HG03139 (cell line): ENCODE measurements at regions not wholly inside any gene's neighbourhood (a gene's known extent, or its start where the extent isn't known, plus 50 kb on each side); places are given as distances from the start of the nearest gene placed in this dataset.

ENCODE experiments used
- ATAC-seq: cut with Tn5 transposase; IDR thresholded peaks from one replicate; pipeline ENCODE4 v1.9.1; 2021; ENCODE audit not compliant: unreplicated experiment

GRCh38 chr11:122285070-122285988 is 169.3 kb upstream of the BLID start:
- no peak for ATAC-seq

GRCh38 chr11:122280870-122281269 is 164.9 kb upstream of the BLID start:
- ATAC-seq, result no peak

- ATAC-seq, result no peak
Observed at GRCh38 chr11:122279194-122279593, 163.2 kb upstream of the BLID start.

GRCh38 chr11:122277493-122277892 is 161.5 kb upstream of the BLID start:
- ATAC-seq, result no peak

GRCh38 chr11:122276221-122276620 is 160.2 kb upstream of the BLID start:
- no peak for ATAC-seq

- ATAC-seq, result no peak
Observed at GRCh38 chr11:122275508-122275907, 159.5 kb upstream of the BLID start.

- no peak for ATAC-seq
Observed at GRCh38 chr11:122273476-122274191, 157.6 kb upstream of the BLID start.

DNA sequence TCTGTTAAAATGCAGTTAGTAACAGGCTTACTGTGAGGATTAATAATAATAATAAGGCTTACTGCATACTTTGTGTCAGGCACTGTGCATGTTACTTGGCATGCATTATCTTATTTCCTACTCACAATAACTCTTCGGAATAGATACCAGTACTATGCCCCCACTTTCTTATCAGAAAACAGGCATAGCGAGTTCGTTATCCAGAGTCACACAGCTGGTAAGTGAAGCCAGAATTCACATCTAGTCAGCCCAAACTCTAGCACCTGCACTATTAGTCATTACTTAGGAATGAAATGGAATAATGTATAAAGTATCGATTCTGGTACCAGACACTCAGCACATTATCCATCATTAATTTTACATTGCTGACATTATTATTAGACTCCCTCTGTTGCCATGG is 155.7 kb upstream of the BLID start:
- ATAC-seq, result no peak

DNA sequence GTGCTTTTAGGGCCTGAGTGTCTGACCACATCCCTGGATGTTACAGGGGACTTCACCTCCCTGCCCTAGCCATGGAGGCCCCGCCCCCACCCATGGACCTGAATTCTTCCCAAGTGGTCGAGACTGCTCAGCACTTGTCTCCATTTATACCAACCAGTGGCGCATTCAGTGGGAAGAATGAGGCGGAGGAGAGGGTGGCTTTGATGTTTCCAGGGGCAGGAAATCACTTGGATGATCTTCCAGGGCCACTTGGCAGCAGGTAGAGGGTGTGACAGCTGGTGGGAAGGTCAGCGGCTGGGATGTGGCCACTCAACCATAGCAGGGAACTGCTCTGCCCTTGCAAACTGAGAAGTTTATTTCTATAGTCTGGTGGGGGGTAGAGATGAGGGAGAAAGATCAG is 155.1 kb upstream of the BLID start:
- ATAC-seq, result no peak

DNA sequence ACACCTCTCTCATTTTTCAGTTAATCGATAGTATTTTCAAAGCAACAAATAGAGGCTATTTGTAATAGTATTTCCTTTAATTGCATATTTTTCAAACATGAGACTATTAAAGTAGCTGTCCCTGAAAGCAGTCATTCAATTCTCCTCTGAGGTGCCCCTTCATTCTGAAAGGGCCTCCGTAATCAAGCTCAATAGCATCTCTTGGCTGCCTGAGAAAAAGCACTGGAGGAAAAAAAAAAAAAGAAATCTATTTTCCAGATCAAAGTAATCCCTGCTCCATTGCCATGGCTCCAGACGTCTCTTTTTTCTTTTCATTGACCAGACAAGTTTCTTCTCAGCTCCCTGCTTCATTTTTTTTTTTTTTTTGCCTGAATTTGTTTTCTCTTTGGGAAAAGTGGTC is 154.5 kb upstream of the BLID start:
- ATAC-seq, result no peak

GRCh38 chr11:122269824-122270223 is 153.8 kb upstream of the BLID start:
- no peak for ATAC-seq

- no peak for ATAC-seq
Observed at GRCh38 chr11:122268601-122269130, 152.7 kb upstream of the BLID start.

- no peak for ATAC-seq
Observed at GRCh38 chr11:122267602-122268001, 151.6 kb upstream of the BLID start.

DNA sequence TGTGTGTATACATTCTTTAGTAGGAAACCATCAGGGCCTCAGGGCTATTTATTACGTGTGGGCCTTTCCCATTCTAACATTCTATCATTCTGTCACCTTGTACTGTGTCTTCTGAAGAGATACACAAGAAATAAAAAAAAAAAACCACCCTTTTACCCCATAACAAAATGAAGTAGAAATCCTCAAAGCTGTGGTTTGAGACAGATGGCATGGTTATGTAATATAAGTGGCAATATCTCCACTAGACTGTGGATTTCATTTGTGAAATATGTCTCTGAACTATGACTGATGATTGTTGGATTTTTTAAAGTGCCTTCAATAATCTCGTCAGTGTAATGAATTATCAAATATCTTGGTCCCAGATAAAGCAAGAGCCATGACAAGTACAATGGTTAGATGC is 150.0 kb upstream of the BLID start:
- ATAC-seq, result no peak

GRCh38 chr11:122264121-122264520 is 148.1 kb upstream of the BLID start:
- no peak for ATAC-seq

- no peak for ATAC-seq
Observed at GRCh38 chr11:122261546-122261945, 145.5 kb upstream of the BLID start.

GRCh38 chr11:122259195-122259821 is 143.3 kb upstream of the BLID start:
- ATAC-seq, result no peak

DNA sequence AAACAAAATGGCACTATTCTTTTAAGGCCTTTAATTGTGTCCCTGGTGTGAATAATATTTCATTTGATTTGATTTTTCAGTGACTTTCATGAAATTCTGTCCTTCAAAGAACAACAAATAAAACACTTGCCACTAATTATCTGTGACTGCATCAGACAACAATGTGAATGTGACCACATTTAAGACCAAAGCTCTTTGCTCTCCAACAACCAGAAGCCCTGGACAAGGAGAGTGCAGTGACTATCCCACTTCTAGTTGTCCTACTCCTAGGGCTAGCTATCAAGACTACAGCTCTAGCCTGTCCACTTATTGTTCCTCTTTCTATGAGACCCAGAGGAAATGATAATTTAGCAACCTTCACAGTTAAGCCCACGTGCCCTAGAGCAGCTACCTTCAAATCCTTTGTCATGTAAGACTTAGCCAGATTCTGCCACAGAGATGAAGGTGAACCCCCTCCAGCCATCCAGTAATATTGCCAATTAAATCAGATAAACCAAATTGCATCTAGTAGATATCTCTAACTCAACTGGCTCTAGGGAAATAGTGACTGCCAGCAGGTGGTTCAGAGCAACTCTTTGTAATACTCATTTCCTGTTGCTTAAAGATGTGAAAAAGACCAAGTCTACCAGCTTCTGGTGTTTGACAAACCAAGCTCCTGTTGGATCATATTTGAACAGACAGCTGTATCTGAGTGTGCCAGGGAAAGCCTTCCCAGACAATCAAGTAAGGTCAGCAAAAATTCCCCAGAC is 142.6 kb upstream of the BLID start:
- no peak for ATAC-seq

DNA sequence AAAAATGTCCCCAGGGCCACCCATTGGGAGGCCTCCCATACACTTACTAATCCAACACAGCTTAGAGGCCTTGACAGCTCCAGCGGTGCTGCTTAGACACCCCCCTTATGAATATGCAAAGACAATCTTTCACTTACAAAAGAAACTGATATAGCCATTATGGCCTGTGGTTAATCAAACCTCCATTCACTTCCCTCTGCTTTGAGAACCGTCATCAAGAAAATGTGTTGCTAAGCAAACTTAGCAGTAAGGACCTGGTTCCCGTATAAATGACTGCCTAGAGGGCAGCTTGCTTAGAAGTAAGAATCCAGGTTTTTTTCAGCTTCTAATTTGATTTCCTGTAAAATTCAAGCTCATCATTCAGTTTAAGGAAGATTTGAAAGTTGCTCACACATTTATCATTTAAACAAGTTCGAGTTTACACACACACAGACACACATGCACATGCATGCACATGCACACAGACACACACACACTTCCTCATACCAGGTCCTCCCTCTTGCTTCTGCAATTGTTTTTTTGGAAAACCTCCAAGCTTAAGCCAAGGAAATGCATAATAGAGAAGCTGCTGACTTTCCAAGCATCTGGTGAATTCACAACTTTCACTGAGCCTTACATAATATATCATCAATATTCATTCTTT is 137.7 kb upstream of the BLID start:
- no peak for ATAC-seq

GRCh38 chr11:122248939-122249338 is 132.9 kb upstream of the BLID start:
- no peak for ATAC-seq
